ENCODE measurements at regions not wholly inside any gene's neighbourhood (a gene's known extent, or its start where the extent isn't known, plus 50 kb on each side); places are given as distances from the start of the nearest gene placed in this dataset.

GRCh38 chr2:226657340-226658053 lies 142.1 kb downstream of the IRS1 start (continued):
- TF ChIP-seq ZNF280D (CRISPR knock-in tag; IDR thresholded peaks at IDR 0.05) (peak; percentile 72; the same call in 1 of the 2 replicates), ZBTB33 (CRISPR knock-in tag; IDR thresholded peaks at IDR 0.05) (no peak), ZNF142 (CRISPR knock-in tag; IDR thresholded peaks at IDR 0.05) (no peak), CC2D1A (CRISPR knock-in tag; IDR thresholded peaks at IDR 0.05) (no peak), NFE2L1 (CRISPR knock-in tag; IDR thresholded peaks at IDR 0.05; ENCODE audit: borderline replicate concordance) (no peak), HNRNPK (IDR thresholded peaks at IDR 0.05; ENCODE audit: low read depth, low read length, poor library complexity, severe bottlenecking) (no peak), SSRP1 (CRISPR knock-in tag; IDR thresholded peaks at IDR 0.05) (no peak; the same call in 1 of the 2 replicates), ZBTB37 (CRISPR knock-in tag; IDR thresholded peaks at IDR 0.05) (no peak), CHCHD3 (CRISPR knock-in tag; IDR thresholded peaks at IDR 0.05) (no peak), ZNF672 (CRISPR knock-in tag; IDR thresholded peaks at IDR 0.05) (no peak), ZSCAN21 (CRISPR knock-in tag; IDR thresholded peaks at IDR 0.05; ENCODE audit: borderline replicate concordance) (0 out of 2 replicates have a peak, but pooled peaks have one; percentile 40), NFYB (CRISPR knock-in tag; IDR thresholded peaks at IDR 0.05) (no peak), DMAP1 (CRISPR knock-in tag; IDR thresholded peaks at IDR 0.05) (no peak), ZNF780A (CRISPR knock-in tag; IDR thresholded peaks at IDR 0.05) (no peak), MEIS2 (CRISPR knock-in tag; IDR thresholded peaks at IDR 0.05) (no peak), ZNF782 (CRISPR knock-in tag; IDR thresholded peaks at IDR 0.05; ENCODE audit: borderline replicate concordance) (no peak), ZNF841 (CRISPR knock-in tag; IDR thresholded peaks at IDR 0.05; ENCODE audit: borderline replicate concordance) (no peak), ZFP1 (CRISPR knock-in tag; IDR thresholded peaks at IDR 0.05) (peak; percentile 93)
